HPDE6-E6E7 (cell line): ENCODE measurements at regions not wholly inside any gene's neighbourhood (a gene's known extent, or its start where the extent isn't known, plus 50 kb on each side); places are given as distances from the start of the nearest gene placed in this dataset.

Experiments used
- DNase-seq: peaks from one replicate; pipeline ENCODE4 v3.0.0; 2011; ENCODE audit warnings: missing footprints; ENCODE audit errors: extremely low spot score

GRCh38 chr10:34869135-34869836 is 54.2 kb upstream of the PARD3 start:
- DNase-seq, result no peak

GRCh38 chr10:34868589-34868988 is 53.5 kb upstream of the PARD3 start:
- DNase-seq, result no peak

GRCh38 chr10:34866848-34867247 is 51.8 kb upstream of the PARD3 start:
- no peak for DNase-seq
